Ishikawa (cell line): ENCODE measurements at regions not wholly inside any gene's neighbourhood (a gene's known extent, or its start where the extent isn't known, plus 50 kb on each side); places are given as distances from the start of the nearest gene placed in this dataset.

Experiments
- CEBPB ChIP-seq: IDR thresholded peaks from 2 replicates; pipeline ENCODE4 v1.6.1; 2012
- EP300 ChIP-seq: IDR thresholded peaks from 2 replicates; pipeline ENCODE4 v1.6.1; 2012; ENCODE audit warnings: borderline replicate concordance
- YY1 ChIP-seq: IDR thresholded peaks from 2 replicates; pipeline ENCODE4 v1.6.1; 2012; ENCODE audit warnings: low read depth
- TF ChIP-seq, protein P1 (sequence below): IDR thresholded peaks from 2 replicates; pipeline ENCODE4 v1.6.1; 2012; ENCODE audit warnings: low read depth, mild to moderate bottlenecking

- no peak for TF ChIP-seq YY1
- TF ChIP-seq CEBPB: no peak
- TF ChIP-seq, protein P1, sequence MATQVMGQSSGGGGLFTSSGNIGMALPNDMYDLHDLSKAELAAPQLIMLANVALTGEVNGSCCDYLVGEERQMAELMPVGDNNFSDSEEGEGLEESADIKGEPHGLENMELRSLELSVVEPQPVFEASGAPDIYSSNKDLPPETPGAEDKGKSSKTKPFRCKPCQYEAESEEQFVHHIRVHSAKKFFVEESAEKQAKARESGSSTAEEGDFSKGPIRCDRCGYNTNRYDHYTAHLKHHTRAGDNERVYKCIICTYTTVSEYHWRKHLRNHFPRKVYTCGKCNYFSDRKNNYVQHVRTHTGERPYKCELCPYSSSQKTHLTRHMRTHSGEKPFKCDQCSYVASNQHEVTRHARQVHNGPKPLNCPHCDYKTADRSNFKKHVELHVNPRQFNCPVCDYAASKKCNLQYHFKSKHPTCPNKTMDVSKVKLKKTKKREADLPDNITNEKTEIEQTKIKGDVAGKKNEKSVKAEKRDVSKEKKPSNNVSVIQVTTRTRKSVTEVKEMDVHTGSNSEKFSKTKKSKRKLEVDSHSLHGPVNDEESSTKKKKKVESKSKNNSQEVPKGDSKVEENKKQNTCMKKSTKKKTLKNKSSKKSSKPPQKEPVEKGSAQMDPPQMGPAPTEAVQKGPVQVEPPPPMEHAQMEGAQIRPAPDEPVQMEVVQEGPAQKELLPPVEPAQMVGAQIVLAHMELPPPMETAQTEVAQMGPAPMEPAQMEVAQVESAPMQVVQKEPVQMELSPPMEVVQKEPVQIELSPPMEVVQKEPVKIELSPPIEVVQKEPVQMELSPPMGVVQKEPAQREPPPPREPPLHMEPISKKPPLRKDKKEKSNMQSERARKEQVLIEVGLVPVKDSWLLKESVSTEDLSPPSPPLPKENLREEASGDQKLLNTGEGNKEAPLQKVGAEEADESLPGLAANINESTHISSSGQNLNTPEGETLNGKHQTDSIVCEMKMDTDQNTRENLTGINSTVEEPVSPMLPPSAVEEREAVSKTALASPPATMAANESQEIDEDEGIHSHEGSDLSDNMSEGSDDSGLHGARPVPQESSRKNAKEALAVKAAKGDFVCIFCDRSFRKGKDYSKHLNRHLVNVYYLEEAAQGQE: no peak
- no peak for TF ChIP-seq EP300
Measured at GRCh38 chr13:75961911-75962310, 325.8 kb downstream of the LMO7 start.
